HG03565 (cell line): ENCODE measurements at regions not wholly inside any gene's neighbourhood (a gene's known extent, or its start where the extent isn't known, plus 50 kb on each side); places are given as distances from the start of the nearest gene placed in this dataset.
"Not testable (repeated sequence)": the region's sequence is repeated elsewhere in the genome, so short reads cannot be mapped to it uniquely, and the experiment has no call there.

ENCODE experiments used
- ATAC-seq: cut with Tn5 transposase; IDR thresholded peaks from one replicate; pipeline ENCODE4 v1.9.1; 2021; ENCODE audit warnings: mild to moderate bottlenecking, moderate library complexity; ENCODE audit not compliant: unreplicated experiment

GRCh38 chr13:50225193-50226155 lies 210.2 kb downstream of the KCNRG start:
- no peak for ATAC-seq

DNA sequence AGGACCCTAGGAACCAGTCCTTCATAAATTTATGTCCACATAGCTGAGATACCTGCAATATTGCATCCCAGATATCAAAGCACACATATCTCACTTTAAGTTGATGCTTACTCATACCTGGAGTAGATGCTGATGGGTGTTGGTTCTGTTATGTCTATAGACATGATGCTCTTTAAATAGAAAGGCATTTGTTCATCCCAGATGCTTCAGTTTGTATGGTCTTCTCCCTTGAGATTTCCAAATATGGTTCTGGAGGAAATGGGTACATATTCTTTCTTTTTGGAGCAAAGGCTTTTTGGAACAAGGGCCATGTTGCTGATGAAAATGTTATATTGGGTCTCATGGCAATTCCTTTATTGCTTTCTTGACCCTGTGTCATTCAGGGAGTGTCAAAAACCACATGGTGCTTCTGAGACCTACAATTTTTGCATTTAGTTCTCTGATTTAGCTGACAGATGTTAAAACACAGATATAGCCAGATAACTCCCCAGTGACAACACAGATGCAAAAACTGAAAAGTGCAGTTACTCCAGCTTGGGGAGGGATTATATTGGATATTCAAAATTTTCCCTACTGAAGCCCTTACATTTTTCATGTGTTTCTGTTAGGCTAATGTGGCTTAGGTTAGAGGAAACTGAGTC lies 211.4 kb downstream of the KCNRG start:
- peak; percentile 52 for ATAC-seq

DNA sequence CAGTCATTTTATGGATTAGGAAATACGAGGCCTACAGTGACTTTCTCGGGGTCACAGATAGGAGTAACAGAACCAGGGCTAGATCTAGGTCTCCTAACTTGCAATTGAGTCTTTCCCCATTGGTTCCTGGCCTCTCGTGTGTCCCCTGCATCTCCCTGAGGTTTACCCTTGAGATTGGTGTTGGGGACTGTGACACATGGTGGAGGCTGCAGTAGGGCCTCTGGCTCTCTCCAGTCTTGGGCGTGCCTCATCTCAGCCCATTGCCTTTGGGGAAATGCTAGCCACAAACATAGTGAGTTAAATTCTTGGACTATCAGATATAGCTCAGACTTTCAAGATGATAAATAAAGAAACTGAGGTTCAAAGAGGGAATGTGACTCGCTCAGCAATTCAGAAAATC lies 212.1 kb downstream of the KCNRG start:
- ATAC-seq = no peak

DNA sequence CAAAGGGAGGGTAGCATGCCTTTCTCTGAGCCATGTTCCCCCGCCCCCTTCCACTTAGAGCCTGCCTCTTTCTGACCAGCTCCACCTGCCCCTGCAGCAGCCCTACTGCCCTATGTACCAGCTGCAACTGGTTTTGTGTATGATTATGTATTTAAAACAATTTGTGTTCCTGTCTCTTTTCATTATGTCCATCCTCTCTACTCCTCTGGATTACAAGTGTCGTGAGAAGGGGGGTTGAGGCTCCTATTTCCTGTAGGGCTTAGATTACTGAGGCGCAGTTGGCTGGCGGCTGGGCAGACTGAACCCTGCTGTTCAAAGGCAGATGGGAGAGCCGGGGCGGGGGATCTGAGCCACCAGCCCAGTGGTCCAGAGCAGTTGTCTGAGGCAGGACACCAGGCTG lies 213.3 kb downstream of the KCNRG start:
- no peak for ATAC-seq

DNA sequence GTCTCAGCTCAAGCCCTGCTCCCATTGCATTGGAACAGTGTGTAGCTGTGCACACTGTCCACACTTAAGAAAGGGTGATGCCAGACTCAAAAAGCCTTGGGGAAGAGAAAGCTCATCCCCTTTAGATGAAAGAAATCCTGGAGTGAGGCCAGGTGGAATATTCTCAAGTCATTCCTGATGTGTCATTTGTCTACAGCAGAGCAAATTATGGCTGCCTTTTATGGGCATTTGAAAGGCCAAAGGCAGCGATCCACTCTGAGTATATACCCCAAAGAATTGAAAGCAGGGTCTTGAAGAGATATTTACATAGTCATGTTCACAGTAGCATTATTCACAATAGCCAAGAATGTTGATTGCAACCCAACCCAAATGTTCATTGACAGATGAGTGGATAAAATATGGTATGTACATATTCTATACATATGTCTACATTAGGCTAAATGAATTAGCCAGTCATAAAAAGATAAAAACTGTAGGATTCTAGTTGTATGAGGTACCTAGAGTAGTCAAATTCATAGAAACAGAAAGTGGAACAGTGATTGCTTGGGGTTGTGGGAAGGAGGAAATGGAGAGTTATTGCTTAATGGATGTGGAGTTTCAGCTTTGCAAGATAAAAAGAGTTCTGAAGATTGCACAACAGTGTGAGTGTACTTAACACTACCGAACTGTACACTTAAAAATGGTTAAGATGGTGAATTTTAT lies 214.9 kb downstream of the KCNRG start:
- no peak for ATAC-seq

DNA sequence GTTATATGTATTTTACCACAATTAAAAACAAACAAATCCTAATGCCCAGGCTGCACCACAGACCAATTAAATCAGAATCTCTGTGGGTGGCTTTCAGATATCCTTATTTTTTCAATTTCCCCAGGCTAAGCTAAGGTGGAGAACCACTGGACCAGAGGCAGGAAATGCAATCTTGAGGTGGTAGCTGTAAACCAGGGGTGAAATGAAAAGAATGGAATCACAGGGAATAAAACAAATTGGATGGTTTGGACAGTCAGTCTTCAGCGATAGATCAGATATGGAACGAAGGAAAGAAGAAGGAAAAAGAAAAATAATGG lies 215.4 kb downstream of the KCNRG start:
- ATAC-seq = no peak

DNA sequence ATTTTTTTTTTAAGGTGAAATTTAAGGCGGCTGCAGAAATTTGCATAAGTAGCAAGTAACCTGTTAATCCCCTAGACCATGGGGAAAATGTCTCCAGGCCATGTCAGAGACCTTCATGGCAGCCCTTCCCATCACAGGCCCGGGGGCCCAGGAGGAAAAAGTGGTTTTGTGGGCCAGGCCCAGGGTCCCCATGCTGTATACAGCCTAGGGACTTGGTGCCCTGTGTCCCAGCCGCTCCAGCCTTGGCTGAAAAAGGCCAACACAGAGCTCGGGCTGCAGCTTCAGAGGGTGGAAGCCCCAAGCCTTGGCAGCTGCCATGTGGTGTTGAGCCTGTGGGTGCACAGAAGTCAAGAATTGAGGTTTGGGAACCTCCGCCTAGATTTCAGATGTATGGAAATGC lies 218.3 kb downstream of the KCNRG start:
- not testable (repeated sequence) for ATAC-seq

GRCh38 chr13:50235604-50236342 lies 220.5 kb downstream of the KCNRG start:
- no peak for ATAC-seq

DNA sequence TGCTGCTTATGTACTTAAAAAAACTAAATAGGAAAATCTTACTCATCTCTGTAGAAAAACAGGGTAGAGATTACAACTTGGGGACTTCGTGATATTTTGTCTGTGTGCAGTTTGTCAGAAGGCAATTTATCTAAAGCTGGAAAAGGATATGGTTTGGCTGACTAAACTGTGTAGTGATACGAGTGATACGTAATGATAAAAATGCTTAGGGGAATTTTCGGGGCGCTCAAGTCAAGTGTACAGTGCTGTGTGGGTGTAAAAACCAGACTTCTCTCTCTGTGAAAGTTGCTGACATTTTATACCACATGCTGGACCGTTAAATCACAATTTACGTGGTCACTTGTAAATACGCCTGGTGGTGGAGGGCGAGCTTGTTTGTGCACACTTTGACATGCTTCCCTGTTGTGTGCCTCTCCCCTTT lies 221.7 kb downstream of the KCNRG start:
- ATAC-seq = peak; percentile 96

- no peak for ATAC-seq
These were observed 223.7 kb downstream of the KCNRG start for GRCh38 chr13:50238922-50239321.

- ATAC-seq = no peak
These were observed 226.2 kb downstream of the KCNRG start for GRCh38 chr13:50241479-50241878.

DNA sequence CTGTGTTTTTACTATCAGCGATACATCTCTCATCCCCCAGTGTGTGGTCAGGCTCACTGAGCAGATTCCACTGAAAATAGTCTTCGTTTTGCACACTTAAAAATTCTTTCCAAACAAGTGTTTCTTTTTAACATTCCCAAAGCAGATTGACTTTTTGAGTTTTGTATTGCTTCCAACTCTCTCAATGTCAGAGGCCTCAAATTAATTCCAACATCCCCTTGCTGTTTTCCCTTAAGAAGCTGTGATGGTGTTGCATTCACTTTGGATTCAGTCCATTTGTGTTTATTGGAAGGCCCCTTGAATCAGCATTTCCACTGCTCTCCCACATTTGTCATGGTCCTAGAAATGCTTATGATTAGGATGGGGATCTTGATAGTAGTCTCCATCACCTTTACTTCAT lies 228.7 kb downstream of the KCNRG start:
- ATAC-seq = no peak

DNA sequence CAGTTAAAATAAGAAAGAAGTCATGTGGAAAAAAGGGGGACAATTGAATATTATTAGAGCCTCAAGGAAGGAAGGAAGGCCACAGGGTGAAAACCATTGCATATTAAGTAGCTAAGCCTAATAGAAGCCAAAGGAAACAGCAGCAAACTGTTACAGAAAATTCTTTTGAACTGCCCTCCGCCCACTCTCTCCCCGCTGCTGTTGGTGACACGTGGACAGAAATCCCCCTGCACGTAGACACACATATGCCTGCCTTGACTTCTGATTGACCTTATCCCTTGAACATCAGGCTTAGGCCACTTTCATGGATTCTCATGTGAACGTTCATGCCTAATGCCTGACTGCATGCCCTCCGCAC lies 229.1 kb downstream of the KCNRG start:
- ATAC-seq = no peak

DNA sequence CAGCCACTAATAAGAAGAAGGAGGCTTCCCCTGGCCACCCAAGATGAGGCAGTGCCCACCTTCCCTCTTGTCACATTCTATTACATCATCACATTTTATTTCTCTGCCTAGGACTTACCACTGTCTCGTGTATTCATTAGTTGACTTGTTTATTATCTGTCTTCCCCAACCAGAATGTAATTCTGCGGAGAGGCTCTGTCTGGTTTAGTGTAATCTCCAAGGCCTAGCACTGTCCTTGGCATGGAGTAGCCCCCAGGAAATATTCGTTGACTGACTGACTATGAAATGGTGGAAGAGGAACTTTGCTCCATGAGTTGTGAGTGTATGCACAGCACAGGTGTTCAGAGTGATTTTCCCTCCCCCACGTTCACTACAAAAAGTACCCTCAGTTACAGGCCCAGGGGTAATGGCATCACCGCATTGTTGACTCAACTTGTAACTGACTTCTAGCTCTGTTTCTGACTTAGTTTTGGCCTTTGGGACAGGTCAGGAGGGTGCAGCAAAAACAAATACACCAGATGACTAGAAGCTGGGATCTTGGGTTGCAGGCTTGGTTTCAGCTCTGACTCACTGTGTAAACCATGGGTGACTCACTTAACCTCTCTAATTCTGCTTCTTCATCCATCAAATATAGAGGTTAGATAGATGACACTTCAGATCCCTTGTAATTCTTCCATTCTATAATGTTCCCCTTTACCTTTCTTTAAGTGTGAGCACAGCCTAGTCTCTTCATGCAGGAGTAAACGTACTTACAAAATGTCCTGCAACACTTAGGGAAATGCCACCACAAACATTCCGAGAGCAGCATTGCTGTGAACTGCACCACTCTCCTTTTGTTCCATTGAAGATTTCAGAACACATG lies 229.7 kb downstream of the KCNRG start:
- peak; percentile 93 for ATAC-seq

GRCh38 chr13:50247223-50247622 lies 232.0 kb downstream of the KCNRG start:
- ATAC-seq = no peak

DNA sequence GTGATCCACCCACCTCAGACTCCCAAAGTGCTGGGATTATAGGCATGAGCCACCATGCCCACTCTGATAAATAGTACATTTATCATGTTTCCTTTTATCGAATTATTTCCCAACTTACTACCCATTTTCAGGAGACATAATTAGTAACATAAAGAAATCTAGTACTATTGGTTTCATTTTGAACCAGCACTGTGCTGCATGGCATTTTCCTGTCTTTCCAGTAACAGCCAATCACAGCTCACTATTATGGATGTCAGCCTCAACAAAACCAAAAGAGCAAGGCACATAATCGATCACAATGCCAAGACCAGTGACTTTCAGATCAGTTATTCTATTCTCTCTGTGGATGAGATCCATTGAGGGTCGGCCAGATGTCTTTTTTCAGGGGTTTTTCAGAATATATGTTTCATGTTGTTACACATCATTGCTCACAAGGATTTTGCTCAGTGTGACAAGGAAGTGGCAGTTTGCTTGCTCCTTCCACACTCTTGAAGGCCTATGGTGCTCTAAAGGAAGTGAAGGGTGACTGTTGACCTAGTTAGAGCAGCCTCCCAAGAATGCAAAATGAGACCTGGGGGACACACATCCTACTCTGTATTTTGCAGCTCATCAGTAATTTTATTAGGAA lies 233.4 kb downstream of the KCNRG start:
- ATAC-seq = no peak

GRCh38 chr13:50249144-50249521 lies 233.9 kb downstream of the KCNRG start:
- ATAC-seq = no peak

- ATAC-seq = no peak
These were observed 235.2 kb downstream of the KCNRG start for GRCh38 chr13:50250401-50250800.

- ATAC-seq = no peak
These were observed 240.4 kb downstream of the KCNRG start for GRCh38 chr13:50255639-50256038.
